Panc1 (cell line): ENCODE measurements at regions not wholly inside any gene's neighbourhood (a gene's known extent, or its start where the extent isn't known, plus 50 kb on each side); places are given as distances from the start of the nearest gene placed in this dataset.

Experiments
- ATAC-seq: fragments of 200-7000 bp; cut with Tn5 transposase; 2 replicates; pipeline ENCODE4 v1.9.1; 2020; ENCODE audit warnings: mild to moderate bottlenecking, moderate library complexity
- BruUV-seq: library from RNA; stranded (reverse); fragments of 400-500 nt; replicated peaks from 2 replicates; lab custom pipeline; 2021; lab: Mats Ljungman, UMichigan
- CTCF ChIA-PET: fragments of 300-600 bp; sonication (Branson Sonifier 250); formaldehyde crosslinking; loops from one replicate; lab custom pipeline; 2022; ENCODE audit warnings: antibody characterized with exemption; lab: Charles Lee
- POLR2A ChIA-PET: fragments of 300-600 bp; sonication (Branson Sonifier 250); formaldehyde crosslinking; loops from one replicate; lab custom pipeline; 2022; ENCODE audit warnings: antibody characterized with exemption; lab: Charles Lee
- DNase-seq: peaks from one replicate; pipeline ENCODE4 v3.0.0-alpha.2; 2010; ENCODE audit warnings: low read depth, low spot score
- H3K27ac ChIP-seq: 2 replicates; pipeline ENCODE4 v1.5.1; 2011; ENCODE audit warnings: mild to moderate bottlenecking, low read length, inconsistent platforms
- H3K27me3 ChIP-seq: fragments of 200-500 bp; sonication (Bioruptor generic); 2 replicates; pipeline ENCODE4 v1.6.0; 2014; ENCODE audit warnings: low read length, inconsistent platforms; ENCODE audit not compliant: control insufficient read depth, insufficient read depth
- H3K36me3 ChIP-seq: fragments of 200-500 bp; sonication (Bioruptor generic); 2 replicates; pipeline ENCODE4 v1.5.1; 2014; ENCODE audit warnings: inconsistent platforms, mild to moderate bottlenecking, low read length, moderate library complexity; ENCODE audit not compliant: control insufficient read depth, insufficient read depth
- H3K4me1 ChIP-seq: 2 replicates; pipeline ENCODE4 v1.5.1; 2011; ENCODE audit warnings: inconsistent platforms, mild to moderate bottlenecking, low read length, moderate library complexity; ENCODE audit not compliant: control insufficient read depth, insufficient read depth
- H3K4me3 ChIP-seq, 2 experiments: 2 replicates each; pipeline ENCODE4 v1.5.1; 2011 to 2012; ENCODE audit warnings: low read depth in 2 of 2, low read length in 2 of 2, mild to moderate bottlenecking in 2 of 2, inconsistent platforms in 1 of 2, moderate library complexity in 1 of 2
- H3K9me3 ChIP-seq: fragments of 200-500 bp; sonication (Bioruptor generic); 2 replicates; pipeline ENCODE4 v1.5.1; 2014; ENCODE audit warnings: low read depth, mild to moderate bottlenecking, inconsistent platforms, low read length, moderate library complexity; ENCODE audit not compliant: control insufficient read depth, insufficient read depth
- POLR2AphosphoS5 ChIP-seq: IDR thresholded peaks from 2 replicates; pipeline ENCODE4 v1.6.1; 2012; ENCODE audit warnings: mild to moderate bottlenecking, low read depth, low read length, moderate library complexity
- SIN3A ChIP-seq: IDR thresholded peaks from 2 replicates; pipeline ENCODE4 v1.6.1; 2012; ENCODE audit warnings: low read depth, mild to moderate bottlenecking, low read length, moderate library complexity, borderline replicate concordance; ENCODE audit not compliant: insufficient read depth
- TCF7L2 ChIP-seq: IDR thresholded peaks from 2 replicates; pipeline ENCODE4 v1.6.1; 2011; ENCODE audit warnings: mild to moderate bottlenecking, low read depth, low read length, inconsistent platforms
- in situ Hi-C: cut with HindIII; loops from 2 replicates; pipeline ENCODE4 v1.10.0; 2016; ENCODE audit warnings: low sequenced_read_pairs, low pct_unique_long_range_greater_than_20kb
- intact Hi-C: fragments of 100-400 bp; cut with micrococcal nuclease; formaldehyde crosslinking; loops from one replicate; pipeline ENCODE4 v1.10.0; 2022; ENCODE audit not compliant: unreplicated experiment
- TF ChIP-seq, protein P1 (sequence below), 2 experiments: IDR thresholded peaks; 2 replicates each; pipeline ENCODE4 v1.6.1; 2011 to 2012; ENCODE audit warnings: low read depth in 2 of 2, control low read depth in 1 of 2, low read length in 1 of 2, mild to moderate bottlenecking in 1 of 2, moderate library complexity in 1 of 2; ENCODE audit not compliant: insufficient read depth in 1 of 2
- TF ChIP-seq, protein P2 (sequence below): fragments of 450-650 bp; IDR thresholded peaks from 2 replicates; pipeline ENCODE4 v1.5.1; 2017; ENCODE audit warnings: mild to moderate bottlenecking

GRCh38 chr7:16954321-16954720, 72.5 kb upstream of the AGR3 start:
- ChIA-PET CTCF (no interaction called here), POLR2A (no interaction called here)
- no peaks in the 10 kb centered on the region for H3K27me3 ChIP-seq
- H3K4me1 ChIP-seq: no peaks in the 10 kb centered on the region
- H3K9me3 ChIP-seq: 0 out of 2 replicates have a peak, but pooled peaks cover 5% of the 10 kb centered on the region
- DNase-seq: no peak
- no peak overlapping the region for H3K27ac ChIP-seq
- H3K4me3 ChIP-seq: no peak overlapping the region
- in situ Hi-C loops: no loop called here
- H3K36me3 ChIP-seq: no peaks in the 10 kb centered on the region
- intact Hi-C loops: no loop called here
- TF ChIP-seq SIN3A: no peak
- TF ChIP-seq POLR2AphosphoS5: no peak
- no peak for TF ChIP-seq TCF7L2
- TF ChIP-seq, protein P1, sequence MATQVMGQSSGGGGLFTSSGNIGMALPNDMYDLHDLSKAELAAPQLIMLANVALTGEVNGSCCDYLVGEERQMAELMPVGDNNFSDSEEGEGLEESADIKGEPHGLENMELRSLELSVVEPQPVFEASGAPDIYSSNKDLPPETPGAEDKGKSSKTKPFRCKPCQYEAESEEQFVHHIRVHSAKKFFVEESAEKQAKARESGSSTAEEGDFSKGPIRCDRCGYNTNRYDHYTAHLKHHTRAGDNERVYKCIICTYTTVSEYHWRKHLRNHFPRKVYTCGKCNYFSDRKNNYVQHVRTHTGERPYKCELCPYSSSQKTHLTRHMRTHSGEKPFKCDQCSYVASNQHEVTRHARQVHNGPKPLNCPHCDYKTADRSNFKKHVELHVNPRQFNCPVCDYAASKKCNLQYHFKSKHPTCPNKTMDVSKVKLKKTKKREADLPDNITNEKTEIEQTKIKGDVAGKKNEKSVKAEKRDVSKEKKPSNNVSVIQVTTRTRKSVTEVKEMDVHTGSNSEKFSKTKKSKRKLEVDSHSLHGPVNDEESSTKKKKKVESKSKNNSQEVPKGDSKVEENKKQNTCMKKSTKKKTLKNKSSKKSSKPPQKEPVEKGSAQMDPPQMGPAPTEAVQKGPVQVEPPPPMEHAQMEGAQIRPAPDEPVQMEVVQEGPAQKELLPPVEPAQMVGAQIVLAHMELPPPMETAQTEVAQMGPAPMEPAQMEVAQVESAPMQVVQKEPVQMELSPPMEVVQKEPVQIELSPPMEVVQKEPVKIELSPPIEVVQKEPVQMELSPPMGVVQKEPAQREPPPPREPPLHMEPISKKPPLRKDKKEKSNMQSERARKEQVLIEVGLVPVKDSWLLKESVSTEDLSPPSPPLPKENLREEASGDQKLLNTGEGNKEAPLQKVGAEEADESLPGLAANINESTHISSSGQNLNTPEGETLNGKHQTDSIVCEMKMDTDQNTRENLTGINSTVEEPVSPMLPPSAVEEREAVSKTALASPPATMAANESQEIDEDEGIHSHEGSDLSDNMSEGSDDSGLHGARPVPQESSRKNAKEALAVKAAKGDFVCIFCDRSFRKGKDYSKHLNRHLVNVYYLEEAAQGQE (IDR thresholded peaks at IDR 0.05; ENCODE audit: insufficient read depth in 1 of 2, low read depth in 2 of 2, low read length in 1 of 2): no peak
- TF ChIP-seq, protein P2, sequence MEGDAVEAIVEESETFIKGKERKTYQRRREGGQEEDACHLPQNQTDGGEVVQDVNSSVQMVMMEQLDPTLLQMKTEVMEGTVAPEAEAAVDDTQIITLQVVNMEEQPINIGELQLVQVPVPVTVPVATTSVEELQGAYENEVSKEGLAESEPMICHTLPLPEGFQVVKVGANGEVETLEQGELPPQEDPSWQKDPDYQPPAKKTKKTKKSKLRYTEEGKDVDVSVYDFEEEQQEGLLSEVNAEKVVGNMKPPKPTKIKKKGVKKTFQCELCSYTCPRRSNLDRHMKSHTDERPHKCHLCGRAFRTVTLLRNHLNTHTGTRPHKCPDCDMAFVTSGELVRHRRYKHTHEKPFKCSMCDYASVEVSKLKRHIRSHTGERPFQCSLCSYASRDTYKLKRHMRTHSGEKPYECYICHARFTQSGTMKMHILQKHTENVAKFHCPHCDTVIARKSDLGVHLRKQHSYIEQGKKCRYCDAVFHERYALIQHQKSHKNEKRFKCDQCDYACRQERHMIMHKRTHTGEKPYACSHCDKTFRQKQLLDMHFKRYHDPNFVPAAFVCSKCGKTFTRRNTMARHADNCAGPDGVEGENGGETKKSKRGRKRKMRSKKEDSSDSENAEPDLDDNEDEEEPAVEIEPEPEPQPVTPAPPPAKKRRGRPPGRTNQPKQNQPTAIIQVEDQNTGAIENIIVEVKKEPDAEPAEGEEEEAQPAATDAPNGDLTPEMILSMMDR: no peak
- BruUV-seq: no TSS peak
- ATAC-seq: no peak

DNA sequence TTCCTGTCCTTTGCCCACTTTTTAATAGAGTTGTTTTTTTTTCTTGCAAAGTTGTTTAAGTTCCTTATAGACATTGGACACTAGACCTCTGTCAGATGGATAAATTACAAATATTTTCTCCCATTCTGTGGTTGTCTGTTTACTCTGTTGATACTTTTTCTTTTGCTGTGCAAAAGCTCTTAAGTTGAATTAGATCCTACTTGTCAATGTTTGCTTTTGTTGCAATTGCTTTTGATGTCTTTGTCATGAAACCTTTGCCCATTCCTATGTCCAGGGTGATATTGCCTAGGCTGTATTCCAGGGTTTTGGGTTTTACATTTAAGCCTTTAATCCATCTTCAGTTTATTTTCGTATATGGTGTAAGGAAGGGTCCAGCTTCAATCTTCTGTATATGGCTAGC, 76.9 kb upstream of the AGR3 start:
- in situ Hi-C loops (no loop called here), intact Hi-C loops (no loop called here)
- ChIA-PET CTCF (no interaction called here), POLR2A (no interaction called here)
- no TSS peak for BruUV-seq
- Histone ChIP-seq H3K27ac (no peak overlapping the region), H3K9me3 (no peaks in the 10 kb centered on the region), H3K36me3 (no peaks in the 10 kb centered on the region), H3K4me3 (no peak overlapping the region), H3K27me3 (no peaks in the 10 kb centered on the region), H3K4me1 (no peaks in the 10 kb centered on the region)
- ATAC-seq (no peak), DNase-seq (no peak)
- TF ChIP-seq, protein P1 (IDR thresholded peaks at IDR 0.05; ENCODE audit: insufficient read depth in 1 of 2, low read depth in 2 of 2, low read length in 1 of 2): no peak
- TF ChIP-seq POLR2AphosphoS5: no peak
- TF ChIP-seq, protein P2: no peak
- no peak for TF ChIP-seq SIN3A
- no peak for TF ChIP-seq TCF7L2
